GM12878 (cell line): ENCODE measurements at regions not wholly inside any gene's neighbourhood (a gene's known extent, or its start where the extent isn't known, plus 50 kb on each side); places are given as distances from the start of the nearest gene placed in this dataset.

Experiments
- ATAC-seq: fragments of 200-7000 bp; cut with Tn5 transposase; 3 replicates; pipeline ENCODE4 v1.9.1; 2020; ENCODE audit warnings: mild to moderate bottlenecking, moderate library complexity
- BruUV-seq: library from RNA; stranded (reverse); fragments of 400-500 nt; replicated peaks from 2 replicates; lab custom pipeline; 2021; lab: Mats Ljungman, UMichigan
- CTCF ChIA-PET: fragments of 300-600 bp; sonication (Branson Sonifier 250); formaldehyde crosslinking; extraction: SDS; loops from one replicate; lab custom pipeline; 2021; ENCODE audit warnings: inconsistent platforms; lab: Yijun Ruan, JAX
- POLR2A ChIA-PET: fragments of 350-600 bp; formaldehyde crosslinking; extraction: SDS; loops from one replicate; lab custom pipeline; 2021; ENCODE audit warnings: inconsistent platforms; lab: Charles Lee
- RAD21 ChIA-PET: fragments of 300-600 bp; sonication (Branson Sonifier 250); formaldehyde crosslinking; loops from one replicate; lab custom pipeline; 2023; ENCODE audit warnings: antibody characterized with exemption; ENCODE audit not compliant: unreplicated experiment; lab: Charles Lee
- SMC1A ChIA-PET: fragments of 300-600 bp; sonication (Branson Sonifier 250); formaldehyde crosslinking; loops from one replicate; lab custom pipeline; 2023; ENCODE audit not compliant: unreplicated experiment, uncharacterized antibody; lab: Charles Lee
- DNase-seq: peaks from one replicate; pipeline ENCODE4 v3.0.0-alpha.2; 2011; ENCODE audit warnings: low read depth, low spot score
- FAIRE-seq: peaks from 3 replicates; lab custom pipeline; 2011; peaks lifted over from hg19 to GRCh38; lab: Jason Lieb, UNC
- H2AFZ ChIP-seq: 2 replicates; pipeline ENCODE4 v1.6.0; 2011; ENCODE audit warnings: low read depth, low read length, control low read depth; ENCODE audit not compliant: control insufficient read depth
- H3K27ac ChIP-seq: 2 replicates; pipeline ENCODE4 v1.5.1; 2011; ENCODE audit warnings: control low read depth; ENCODE audit not compliant: control insufficient read depth, insufficient read depth
- H3K27me3 ChIP-seq, 2 experiments: replicated peaks in 1 of 2; 2 replicates each; pipeline versions ENCODE4 v1.6.0 to v1.6.1; 2011; ENCODE audit warnings: low read length in 1 of 2; ENCODE audit not compliant: control insufficient read depth in 2 of 2, insufficient read depth in 2 of 2
- H3K36me3 ChIP-seq, 2 experiments: 2 replicates each; pipeline ENCODE4 v1.5.1; 2011; ENCODE audit warnings: low read length in 1 of 2; ENCODE audit not compliant: control insufficient read depth in 2 of 2, insufficient read depth in 2 of 2
- H3K4me1 ChIP-seq: 2 replicates; pipeline ENCODE4 v1.6.1; 2011; ENCODE audit warnings: mild to moderate bottlenecking, low read length, moderate library complexity, mixed read lengths; ENCODE audit not compliant: control insufficient read depth, insufficient read depth
- H3K4me2 ChIP-seq: 2 replicates; pipeline ENCODE4 v1.6.0; 2011; ENCODE audit warnings: control low read depth; ENCODE audit not compliant: control insufficient read depth, insufficient read depth
- H3K4me3 ChIP-seq: fragments of 200-600 bp; sonication (generic); 2 replicates; pipeline ENCODE4 v1.5.1; 2016
- H3K79me2 ChIP-seq: 2 replicates; pipeline ENCODE4 v1.6.0; 2011; ENCODE audit warnings: low read length; ENCODE audit not compliant: control insufficient read depth, insufficient read depth
- H3K9ac ChIP-seq: 2 replicates; pipeline ENCODE4 v1.8.0; 2011; ENCODE audit warnings: low read length, control low read depth, mixed read lengths; ENCODE audit not compliant: control insufficient read depth, insufficient read depth
- H3K9me3 ChIP-seq: replicated peaks from 3 replicates; pipeline ENCODE4 v1.5.1; 2011; ENCODE audit warnings: mild to moderate bottlenecking, low read length; ENCODE audit not compliant: control insufficient read depth, insufficient read depth
- H4K20me1 ChIP-seq: 2 replicates; pipeline ENCODE4 v1.6.0; 2011; ENCODE audit not compliant: control insufficient read depth, insufficient read depth
- ASH2L ChIP-seq: fragments of 300-600, 200-600 bp; sonication (generic); IDR thresholded peaks from 2 replicates; pipeline ENCODE4 v1.6.1; 2017; ENCODE audit warnings: low read depth, mild to moderate bottlenecking, borderline replicate concordance
- CBX5 ChIP-seq: sonication (generic); IDR thresholded peaks from 2 replicates; pipeline ENCODE4 v1.6.1; 2016; ENCODE audit warnings: low read depth, moderate library complexity, mild to moderate bottlenecking, inconsistent platforms
- MXI1 ChIP-seq: fragments of 150-350 bp; IDR thresholded peaks from 2 replicates; pipeline ENCODE4 v1.6.1; 2011; ENCODE audit warnings: low read depth, mild to moderate bottlenecking, inconsistent platforms, low read length, improper control_type of control experiment
- YBX1 ChIP-seq: fragments of 450-650 bp; IDR thresholded peaks from 2 replicates; pipeline ENCODE4 v1.6.1; 2016; ENCODE audit warnings: antibody characterized with exemption
- WGBS: methylation state at CpG from one replicate; pipeline ENCODE4 v1.1.6; 2016; ENCODE audit warnings: low lambda C conversion rate; ENCODE audit not compliant: insufficient replicate concordance, insufficient coverage; ENCODE audit errors: missing lambda C conversion rate; 5-methylcytosine and 5-hydroxymethylcytosine counted together
- in situ Hi-C: fragments of 300-500 bp; cut with MboI; formaldehyde crosslinking; loops from 9 replicates; pipeline ENCODE4 v1.14.3; 2018; ENCODE audit warnings: mixed read lengths
- intact Hi-C: fragments of 100-400 bp; cut with micrococcal nuclease; formaldehyde crosslinking; loops from one replicate; pipeline ENCODE4 v1.14.2; 2022; ENCODE audit not compliant: unreplicated experiment
- TF ChIP-seq, protein P1 (sequence below): fragments of 450-650 bp; formaldehyde crosslinking; IDR thresholded peaks from 2 replicates; pipeline ENCODE4 v1.4.0; 2020; ENCODE audit warnings: mild to moderate bottlenecking, moderate library complexity
- TF ChIP-seq, protein P2 (sequence below): IDR thresholded peaks from 2 replicates; pipeline ENCODE4 v1.6.1; 2011; ENCODE audit warnings: mild to moderate bottlenecking, low read depth, low read length, moderate library complexity; ENCODE audit not compliant: insufficient replicate concordance
- TF ChIP-seq, protein P3 (sequence below): fragments of 450-650 bp; IDR thresholded peaks from 2 replicates; pipeline ENCODE4 v1.6.1; 2017; ENCODE audit warnings: low read depth, mild to moderate bottlenecking, moderate library complexity

DNA sequence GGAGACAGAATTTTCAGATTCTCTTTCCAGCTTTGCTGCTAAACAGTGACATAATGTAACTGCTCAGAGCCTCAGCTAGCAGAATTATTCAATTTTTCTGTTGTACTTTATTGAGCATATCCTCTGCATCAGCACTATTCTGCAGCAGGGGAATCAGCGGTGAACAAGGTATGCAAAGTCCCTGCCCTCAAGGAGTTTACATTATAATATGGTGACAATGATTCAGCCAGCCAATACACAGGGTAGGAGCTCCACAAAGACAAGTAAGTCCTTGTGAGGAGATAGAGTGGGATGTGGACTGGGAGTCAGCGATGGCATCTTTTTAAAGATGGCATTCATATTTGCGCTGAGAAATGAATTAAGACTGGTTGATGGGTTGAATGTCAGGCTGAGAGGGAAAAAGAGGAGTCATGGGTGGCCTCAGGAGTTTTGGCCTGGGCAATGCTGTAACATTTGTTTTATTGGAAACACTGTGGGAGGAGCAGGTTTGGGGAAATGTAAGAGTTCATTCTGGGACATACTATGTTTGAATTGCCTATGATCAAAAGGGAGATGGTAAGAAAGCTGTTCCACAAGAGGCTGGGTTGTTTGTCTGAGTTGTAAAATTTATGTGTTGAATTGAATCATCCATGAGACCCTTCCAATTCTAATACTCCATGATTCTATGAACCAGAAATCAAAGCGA, 194.5 kb downstream of the PLK2 start:
- TF ChIP-seq, protein P1, sequence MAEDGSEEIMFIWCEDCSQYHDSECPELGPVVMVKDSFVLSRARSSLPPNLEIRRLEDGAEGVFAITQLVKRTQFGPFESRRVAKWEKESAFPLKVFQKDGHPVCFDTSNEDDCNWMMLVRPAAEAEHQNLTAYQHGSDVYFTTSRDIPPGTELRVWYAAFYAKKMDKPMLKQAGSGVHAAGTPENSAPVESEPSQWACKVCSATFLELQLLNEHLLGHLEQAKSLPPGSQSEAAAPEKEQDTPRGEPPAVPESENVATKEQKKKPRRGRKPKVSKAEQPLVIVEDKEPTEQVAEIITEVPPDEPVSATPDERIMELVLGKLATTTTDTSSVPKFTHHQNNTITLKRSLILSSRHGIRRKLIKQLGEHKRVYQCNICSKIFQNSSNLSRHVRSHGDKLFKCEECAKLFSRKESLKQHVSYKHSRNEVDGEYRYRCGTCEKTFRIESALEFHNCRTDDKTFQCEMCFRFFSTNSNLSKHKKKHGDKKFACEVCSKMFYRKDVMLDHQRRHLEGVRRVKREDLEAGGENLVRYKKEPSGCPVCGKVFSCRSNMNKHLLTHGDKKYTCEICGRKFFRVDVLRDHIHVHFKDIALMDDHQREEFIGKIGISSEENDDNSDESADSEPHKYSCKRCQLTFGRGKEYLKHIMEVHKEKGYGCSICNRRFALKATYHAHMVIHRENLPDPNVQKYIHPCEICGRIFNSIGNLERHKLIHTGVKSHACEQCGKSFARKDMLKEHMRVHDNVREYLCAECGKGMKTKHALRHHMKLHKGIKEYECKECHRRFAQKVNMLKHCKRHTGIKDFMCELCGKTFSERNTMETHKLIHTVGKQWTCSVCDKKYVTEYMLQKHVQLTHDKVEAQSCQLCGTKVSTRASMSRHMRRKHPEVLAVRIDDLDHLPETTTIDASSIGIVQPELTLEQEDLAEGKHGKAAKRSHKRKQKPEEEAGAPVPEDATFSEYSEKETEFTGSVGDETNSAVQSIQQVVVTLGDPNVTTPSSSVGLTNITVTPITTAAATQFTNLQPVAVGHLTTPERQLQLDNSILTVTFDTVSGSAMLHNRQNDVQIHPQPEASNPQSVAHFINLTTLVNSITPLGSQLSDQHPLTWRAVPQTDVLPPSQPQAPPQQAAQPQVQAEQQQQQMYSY: no peak
- TF ChIP-seq MXI1 (no peak), CBX5 (no peak), ASH2L (no peak), YBX1 (no peak)
- TF ChIP-seq, protein P2, sequence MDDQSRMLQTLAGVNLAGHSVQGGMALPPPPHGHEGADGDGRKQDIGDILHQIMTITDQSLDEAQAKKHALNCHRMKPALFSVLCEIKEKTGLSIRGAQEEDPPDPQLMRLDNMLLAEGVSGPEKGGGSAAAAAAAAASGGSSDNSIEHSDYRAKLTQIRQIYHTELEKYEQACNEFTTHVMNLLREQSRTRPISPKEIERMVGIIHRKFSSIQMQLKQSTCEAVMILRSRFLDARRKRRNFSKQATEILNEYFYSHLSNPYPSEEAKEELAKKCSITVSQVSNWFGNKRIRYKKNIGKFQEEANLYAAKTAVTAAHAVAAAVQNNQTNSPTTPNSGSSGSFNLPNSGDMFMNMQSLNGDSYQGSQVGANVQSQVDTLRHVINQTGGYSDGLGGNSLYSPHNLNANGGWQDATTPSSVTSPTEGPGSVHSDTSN: no peak
- TF ChIP-seq, protein P3, sequence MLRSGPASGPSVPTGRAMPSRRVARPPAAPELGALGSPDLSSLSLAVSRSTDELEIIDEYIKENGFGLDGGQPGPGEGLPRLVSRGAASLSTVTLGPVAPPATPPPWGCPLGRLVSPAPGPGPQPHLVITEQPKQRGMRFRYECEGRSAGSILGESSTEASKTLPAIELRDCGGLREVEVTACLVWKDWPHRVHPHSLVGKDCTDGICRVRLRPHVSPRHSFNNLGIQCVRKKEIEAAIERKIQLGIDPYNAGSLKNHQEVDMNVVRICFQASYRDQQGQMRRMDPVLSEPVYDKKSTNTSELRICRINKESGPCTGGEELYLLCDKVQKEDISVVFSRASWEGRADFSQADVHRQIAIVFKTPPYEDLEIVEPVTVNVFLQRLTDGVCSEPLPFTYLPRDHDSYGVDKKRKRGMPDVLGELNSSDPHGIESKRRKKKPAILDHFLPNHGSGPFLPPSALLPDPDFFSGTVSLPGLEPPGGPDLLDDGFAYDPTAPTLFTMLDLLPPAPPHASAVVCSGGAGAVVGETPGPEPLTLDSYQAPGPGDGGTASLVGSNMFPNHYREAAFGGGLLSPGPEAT: no peak
- Histone ChIP-seq H3K9ac (no peak overlapping the region), H3K27me3 (no peaks in the 10 kb centered on the region), H3K4me2 (no peak overlapping the region), H2AFZ (no peak overlapping the region), H3K9me3 (no peaks in the 10 kb centered on the region), H3K4me3 (no peak overlapping the region), H4K20me1 (no peaks in the 10 kb centered on the region), H3K79me2 (no peaks in the 10 kb centered on the region), H3K4me1 (no peaks in the 10 kb centered on the region), H3K36me3 (no peaks in the 10 kb centered on the region), H3K27ac (no peak overlapping the region)
- FAIRE-seq (no peak), ATAC-seq (no peak), DNase-seq (no peak)
- WGBS: 52% methylated on average over 4 of the region's 4 CpGs
- SMC1A ChIA-PET: no interaction called here
- in situ Hi-C loops: no loop called here
- RAD21 ChIA-PET: no interaction called here
- CTCF ChIA-PET: no interaction called here
- POLR2A ChIA-PET: no interaction called here
- intact Hi-C loops: no loop called here
- BruUV-seq: no TSS peak
